GM10248 (cell line): ENCODE measurements at regions not wholly inside any gene's neighbourhood (a gene's known extent, or its start where the extent isn't known, plus 50 kb on each side); places are given as distances from the start of the nearest gene placed in this dataset.

Source experiments
- CTCF ChIA-PET: fragments of 300-600 bp; sonication (Branson Sonifier 250); formaldehyde crosslinking; extraction: SDS; loops from one replicate; lab custom pipeline; 2021; ENCODE audit warnings: antibody characterized with exemption; lab: Yijun Ruan, JAX
- POLR2A ChIA-PET: fragments of 350-650 bp; sonication (Branson Sonifier 250); formaldehyde crosslinking; extraction: SDS; loops from one replicate; lab custom pipeline; 2020; ENCODE audit warnings: antibody characterized with exemption; lab: Yijun Ruan, JAX
- DNase-seq: peaks from one replicate; pipeline ENCODE4 v3.0.0; 2012; ENCODE audit errors: extremely low spot score
- TF ChIP-seq, protein P1 (sequence below): IDR thresholded peaks from 2 replicates; pipeline ENCODE4 v1.5.1; 2012; ENCODE audit warnings: mild to moderate bottlenecking, low read depth; ENCODE audit errors: extremely low read depth, missing control alignments, control extremely low read depth

DNA sequence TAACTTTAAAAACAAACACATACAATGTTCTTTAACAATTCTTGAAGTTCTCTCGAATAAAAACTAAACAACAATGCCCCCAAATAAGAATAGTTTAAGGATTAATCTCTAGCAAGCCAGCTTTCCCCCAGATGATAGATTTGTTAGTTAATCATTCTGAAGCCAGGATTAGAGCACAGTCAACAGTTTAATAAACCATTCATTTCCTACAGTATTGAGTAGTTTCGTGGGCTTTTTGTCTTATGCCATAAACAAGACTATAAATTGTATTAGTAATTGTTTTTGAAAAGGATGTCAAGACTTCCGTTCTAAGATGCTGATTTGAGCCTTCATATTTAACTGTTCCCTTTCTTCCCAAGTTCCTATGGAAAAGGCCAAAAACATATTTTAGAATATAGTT is 136.6 kb downstream of the PIK3R1 start:
- DNase-seq: no peak
- TF ChIP-seq, protein P1, sequence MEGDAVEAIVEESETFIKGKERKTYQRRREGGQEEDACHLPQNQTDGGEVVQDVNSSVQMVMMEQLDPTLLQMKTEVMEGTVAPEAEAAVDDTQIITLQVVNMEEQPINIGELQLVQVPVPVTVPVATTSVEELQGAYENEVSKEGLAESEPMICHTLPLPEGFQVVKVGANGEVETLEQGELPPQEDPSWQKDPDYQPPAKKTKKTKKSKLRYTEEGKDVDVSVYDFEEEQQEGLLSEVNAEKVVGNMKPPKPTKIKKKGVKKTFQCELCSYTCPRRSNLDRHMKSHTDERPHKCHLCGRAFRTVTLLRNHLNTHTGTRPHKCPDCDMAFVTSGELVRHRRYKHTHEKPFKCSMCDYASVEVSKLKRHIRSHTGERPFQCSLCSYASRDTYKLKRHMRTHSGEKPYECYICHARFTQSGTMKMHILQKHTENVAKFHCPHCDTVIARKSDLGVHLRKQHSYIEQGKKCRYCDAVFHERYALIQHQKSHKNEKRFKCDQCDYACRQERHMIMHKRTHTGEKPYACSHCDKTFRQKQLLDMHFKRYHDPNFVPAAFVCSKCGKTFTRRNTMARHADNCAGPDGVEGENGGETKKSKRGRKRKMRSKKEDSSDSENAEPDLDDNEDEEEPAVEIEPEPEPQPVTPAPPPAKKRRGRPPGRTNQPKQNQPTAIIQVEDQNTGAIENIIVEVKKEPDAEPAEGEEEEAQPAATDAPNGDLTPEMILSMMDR: no peak
- ChIA-PET POLR2A (no interaction called here), CTCF (interaction anchor here (1.4 to 1.8 kb wide), 3 partner anchors 9 to 27 kb away, joined by 3 to 5 read pairs (median 4); no protein-coding TSS in a partner anchor)

DNA sequence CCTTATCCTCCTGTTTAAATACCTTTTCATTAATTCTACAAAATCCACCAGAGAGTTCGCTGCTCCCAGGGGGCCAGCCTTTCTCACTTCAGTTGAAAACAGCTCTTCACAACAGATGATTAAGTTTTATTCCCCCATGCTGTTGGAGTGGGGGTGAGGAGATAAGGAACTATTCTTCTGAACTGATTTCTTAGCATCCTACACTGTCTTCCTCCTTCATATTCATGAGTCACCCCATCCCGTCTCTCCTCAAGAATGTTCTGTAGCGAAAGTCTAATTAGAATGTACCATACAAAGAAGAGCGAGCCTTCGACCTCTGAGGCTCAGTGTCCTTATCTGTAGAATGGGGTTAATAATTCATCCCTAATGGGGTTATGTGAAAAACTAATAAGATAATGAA is 138.0 kb downstream of the PIK3R1 start:
- ChIA-PET POLR2A (no interaction called here), CTCF (no interaction called here)
- TF ChIP-seq, protein P1: no peak
- DNase-seq: no peak

DNA sequence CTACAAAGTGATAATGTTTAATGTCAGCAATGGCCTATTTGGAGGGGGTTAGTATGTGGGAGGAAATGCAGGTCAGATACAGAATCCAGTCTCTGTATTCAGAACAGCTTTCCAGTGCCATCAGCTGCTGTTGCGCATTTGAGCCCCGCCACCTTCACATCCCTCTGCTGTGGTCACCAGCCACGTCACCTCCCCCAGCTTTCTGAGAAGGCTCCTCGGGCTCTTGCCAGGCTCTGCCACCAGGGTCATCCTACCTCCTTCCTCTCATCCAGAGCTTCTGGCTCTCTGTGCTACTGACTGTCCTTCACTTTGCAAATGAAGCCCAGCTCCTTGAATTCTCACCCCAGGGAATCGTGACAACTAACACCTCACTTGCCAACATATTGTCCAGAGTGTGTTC is 138.8 kb downstream of the PIK3R1 start:
- no peak for DNase-seq
- TF ChIP-seq, protein P1: no peak
- CTCF ChIA-PET: interaction anchor here (1.0 kb wide), 1 partner anchor 19 kb away, joined by 3 read pairs; no protein-coding TSS in a partner anchor
- POLR2A ChIA-PET: no interaction called here

DNA sequence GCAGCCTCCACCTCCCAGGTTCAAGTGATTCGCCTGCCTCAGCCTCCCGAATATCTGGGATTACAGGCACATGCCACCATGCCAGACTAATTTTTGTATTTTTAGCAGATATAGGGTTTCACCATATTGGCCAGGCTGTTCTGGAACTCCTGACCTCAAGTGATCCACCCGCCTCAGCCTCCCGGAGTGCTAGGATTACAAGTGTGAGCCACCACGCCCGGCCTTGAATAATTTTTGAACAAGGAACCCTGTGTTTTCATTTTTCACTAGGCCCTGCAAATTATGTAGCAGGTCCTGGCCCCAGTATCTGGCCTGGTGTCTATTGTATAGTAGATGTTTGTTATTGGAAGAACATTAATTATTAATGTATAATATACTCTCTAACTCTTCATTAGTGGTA is 140.7 kb downstream of the PIK3R1 start:
- POLR2A ChIA-PET: no interaction called here
- CTCF ChIA-PET: no interaction called here
- no peak for DNase-seq
- TF ChIP-seq, protein P1: no peak

DNA sequence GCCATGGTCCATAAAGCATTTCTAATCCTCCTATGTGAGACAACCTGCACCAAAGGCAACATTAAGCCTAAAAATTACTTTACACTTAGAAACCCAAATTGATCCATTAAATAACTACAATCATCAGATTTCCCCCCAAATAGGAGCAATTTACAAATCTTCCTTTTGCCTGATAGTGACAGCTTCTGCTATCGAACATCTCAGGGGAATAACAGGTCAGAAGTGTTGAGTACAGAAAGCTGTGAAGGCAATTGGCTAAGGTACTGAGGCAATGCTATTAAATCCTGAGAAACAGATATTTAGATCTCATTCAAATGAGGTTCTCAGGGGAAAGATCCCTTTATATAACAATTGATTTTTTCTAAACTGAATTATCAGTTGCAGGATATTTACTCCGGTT is 141.1 kb downstream of the PIK3R1 start:
- CTCF ChIA-PET: interaction anchor here (1.5 kb wide), 1 partner anchor 14 kb away, joined by 4 read pairs; no protein-coding TSS in a partner anchor

DNA sequence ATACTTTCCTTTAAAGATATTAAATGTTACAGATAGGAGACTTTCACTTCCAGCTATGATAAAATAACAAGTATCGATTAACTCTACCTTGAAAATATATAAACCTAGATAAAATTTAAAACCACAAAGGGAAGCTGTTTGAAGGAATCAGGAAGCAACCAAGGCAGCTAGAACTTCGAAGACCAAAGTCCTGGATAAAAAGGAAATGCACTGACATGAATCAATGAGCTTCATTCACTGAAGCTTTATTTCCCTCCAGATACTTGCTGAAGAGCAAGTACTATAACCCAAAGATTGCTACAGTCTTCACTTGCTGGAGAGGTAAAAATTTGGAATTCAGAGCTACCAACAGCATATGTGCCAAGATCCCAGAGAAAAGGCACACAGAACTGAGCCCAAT is 144.1 kb downstream of the PIK3R1 start:
- TF ChIP-seq, protein P1: no peak
- POLR2A ChIA-PET: no interaction called here
- DNase-seq: no peak
- CTCF ChIA-PET: interaction anchor here (0.7 to 1.5 kb wide), 5 partner anchors 11 to 73 kb away, joined by 3 to 7 read pairs (median 3); no protein-coding TSS in a partner anchor

More for the DNA sequence above, 141.1 kb downstream of the PIK3R1 start:
- TF ChIP-seq, protein P1: no peak
- POLR2A ChIA-PET: no interaction called here
- no peak for DNase-seq

DNA sequence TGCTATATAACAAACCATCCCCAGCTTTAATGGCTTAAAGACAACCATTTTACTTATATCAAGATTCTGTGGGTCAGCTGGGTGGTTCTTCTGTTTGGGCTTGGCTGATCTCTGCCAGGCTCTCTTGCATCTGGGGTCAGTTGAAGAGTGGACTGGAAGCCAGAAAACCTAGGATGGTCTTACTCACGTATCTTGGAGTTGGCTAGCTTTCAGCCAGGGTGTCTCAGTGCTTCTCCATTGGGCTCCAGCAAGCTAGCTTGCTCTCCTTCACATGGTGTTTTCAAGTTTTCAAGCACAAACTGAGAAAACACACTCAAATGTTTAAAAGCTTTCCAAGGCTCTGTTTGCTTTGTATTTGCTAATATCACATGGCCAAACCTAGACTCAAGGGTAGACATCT is 146.8 kb downstream of the PIK3R1 start:
- ChIA-PET POLR2A (no interaction called here), CTCF (interaction anchor here (0.9 to 1.6 kb wide), 5 partner anchors 8 to 74 kb away, joined by 3 to 4 read pairs (median 3); no protein-coding TSS in a partner anchor)
- TF ChIP-seq, protein P1: no peak
- no peak for DNase-seq
